HG03103 (cell line): ENCODE measurements at regions not wholly inside any gene's neighbourhood (a gene's known extent, or its start where the extent isn't known, plus 50 kb on each side); places are given as distances from the start of the nearest gene placed in this dataset.

Experiments used
- ATAC-seq: cut with Tn5 transposase; IDR thresholded peaks from one replicate; pipeline ENCODE4 v1.9.1; 2021; ENCODE audit warnings: low read depth; ENCODE audit not compliant: unreplicated experiment

DNA sequence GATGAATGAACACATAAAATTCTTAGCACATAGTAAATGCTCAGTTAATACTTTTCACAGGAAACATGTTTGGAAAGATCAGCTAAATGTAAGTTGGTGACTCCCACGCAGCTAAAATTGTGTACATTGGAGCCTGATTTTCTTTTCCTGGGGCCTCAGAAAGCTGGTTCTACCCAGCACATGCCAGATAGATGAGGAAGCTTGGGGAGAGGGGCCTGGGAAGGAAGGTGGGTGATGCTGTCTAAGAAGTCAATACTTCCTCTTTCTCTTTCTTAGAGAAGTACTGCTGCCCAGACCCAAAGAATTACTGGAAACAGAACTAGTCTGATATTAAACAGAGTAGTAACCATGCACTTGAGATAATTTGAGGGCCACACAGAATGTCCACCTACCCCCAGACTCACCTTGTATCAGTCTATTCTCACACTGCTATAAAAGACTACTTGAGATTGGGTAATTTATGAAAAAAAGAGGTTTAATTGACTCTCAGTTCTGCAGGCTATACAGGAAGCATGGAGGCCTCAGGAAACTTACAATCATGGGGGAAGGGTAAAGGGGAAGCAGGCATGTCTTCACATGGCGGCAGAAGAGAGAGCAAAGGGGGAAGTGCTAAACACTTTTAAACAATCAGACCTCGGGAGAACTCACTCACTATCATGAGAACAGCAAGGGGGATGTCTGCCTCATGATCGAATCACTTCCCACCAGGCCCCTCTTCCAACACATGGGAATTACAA, 123.3 kb upstream of the MED13L start:
- no peak for ATAC-seq

DNA sequence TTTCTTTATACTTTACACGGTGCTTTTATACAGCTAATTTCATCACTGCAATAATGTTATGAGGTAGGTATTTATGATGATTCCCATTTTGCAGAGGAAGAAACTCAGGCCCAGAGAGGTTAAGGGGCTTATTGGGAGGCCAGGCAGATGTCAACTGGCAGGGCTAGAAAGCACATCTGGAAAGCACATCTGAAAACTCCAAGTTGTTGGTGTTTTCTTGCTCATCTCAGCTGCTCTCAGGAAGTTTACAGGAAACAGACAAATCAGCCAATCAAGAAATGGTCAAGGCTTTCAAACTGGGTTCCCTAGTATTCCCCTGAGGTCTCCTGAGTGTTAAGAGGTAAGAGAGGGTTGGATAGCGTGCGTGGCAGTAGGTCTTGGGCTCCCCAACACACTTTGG, 124.1 kb upstream of the MED13L start:
- ATAC-seq = no peak

DNA sequence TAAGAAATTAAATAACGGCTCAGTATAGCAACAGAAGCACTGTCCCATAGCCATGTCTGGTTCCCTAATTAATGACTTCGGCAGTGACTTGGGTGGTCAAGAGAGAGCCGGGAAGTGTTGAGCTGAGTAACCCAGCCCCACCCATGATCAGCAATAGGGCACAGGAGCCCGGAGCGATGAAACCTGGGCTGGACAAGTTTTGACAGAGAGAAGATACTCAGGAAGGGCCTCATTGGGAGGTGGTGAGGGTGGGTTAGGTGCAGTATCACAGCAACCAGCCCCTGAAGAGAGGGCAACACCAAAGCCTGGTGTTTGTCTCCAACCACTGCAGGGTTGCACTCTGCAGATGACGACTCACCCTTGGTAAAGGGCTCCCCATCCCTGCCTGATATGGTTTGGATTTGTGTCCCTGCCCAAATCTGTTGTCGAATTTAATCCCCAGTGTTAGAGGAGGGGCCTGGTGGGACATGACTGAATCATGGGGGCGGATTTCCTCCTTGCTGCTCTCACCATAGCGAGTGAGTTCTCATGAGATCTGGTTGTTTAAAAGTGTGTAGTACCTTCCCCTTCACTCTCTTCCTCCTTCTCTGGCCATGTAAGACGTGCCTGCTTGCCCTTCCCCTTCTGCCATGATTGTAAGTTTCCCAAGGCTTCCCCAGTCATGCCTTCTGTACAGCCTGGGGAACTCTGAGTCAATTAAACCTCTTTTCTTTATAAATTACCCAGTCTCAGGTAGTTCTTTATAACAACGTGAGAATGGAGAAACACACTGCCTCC, 124.9 kb upstream of the MED13L start:
- ATAC-seq = no peak

DNA sequence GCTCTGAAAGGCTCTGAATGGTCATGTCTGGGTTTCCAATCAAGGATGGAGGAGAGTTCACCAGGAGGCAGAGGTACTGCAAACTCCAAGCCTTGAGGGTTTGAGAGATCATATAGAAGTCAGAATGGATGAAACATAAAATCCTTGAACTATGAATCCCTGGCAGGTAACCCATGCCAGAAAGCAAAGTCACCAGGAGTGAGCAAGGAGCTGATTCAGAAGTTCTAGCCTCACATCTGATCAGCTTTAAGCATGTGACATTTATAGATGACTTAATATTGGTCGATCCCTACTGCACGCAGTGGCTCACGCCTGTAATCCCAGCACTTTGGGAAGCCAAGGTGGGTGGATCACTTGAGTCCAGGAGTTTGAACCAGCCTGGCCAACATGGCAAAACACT, 126.1 kb upstream of the MED13L start:
- no peak for ATAC-seq

DNA sequence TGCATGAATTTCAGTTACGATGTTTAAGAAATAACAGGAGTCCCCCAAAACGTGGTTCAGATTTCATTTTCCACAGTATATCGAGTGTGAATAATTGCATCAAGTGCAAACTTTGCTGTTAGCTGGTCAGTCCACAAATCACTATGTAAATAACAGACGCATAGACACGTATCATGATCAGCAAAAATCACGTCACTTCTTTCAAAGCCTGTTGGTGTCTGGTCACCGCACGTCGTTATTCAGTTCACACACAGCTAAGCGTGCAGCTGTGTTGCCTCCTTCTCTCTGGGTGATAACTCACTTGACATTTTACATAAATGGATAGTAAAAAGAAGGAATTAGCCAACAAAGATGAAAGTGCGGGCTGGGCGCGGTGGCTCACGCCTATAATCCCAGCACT, 126.8 kb upstream of the MED13L start:
- no peak for ATAC-seq

DNA sequence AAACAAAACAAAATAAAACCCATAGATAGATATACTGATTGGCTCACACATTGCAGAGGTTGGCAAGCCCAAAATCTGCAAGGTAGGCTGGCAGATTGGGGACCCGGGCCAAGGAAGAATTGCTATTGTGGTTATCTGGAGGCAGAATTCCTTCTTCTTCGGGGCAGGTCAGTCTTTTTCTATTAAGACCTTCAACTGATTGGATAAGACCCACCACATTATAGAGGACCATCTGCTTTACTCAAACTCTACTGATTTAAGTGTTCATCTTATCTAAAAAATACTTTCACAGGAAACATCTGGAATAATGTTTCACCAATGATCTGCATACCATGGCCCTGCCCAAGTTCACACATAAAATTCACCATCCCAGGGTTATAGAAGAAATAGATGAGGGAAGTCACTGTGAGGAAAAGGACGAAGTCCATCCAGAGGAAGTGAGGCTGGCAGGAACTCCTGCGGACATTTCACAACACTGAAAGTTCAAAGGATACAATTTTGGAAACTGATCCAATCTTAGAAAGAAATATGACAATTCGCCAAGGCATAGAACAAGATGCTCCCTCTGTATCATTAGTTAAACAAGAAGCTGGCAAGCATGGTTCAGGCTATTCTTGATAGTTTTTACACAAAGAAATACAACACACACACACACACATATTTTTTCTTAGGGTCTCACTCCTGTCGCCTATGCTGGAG, 127.6 kb upstream of the MED13L start:
- no peak for ATAC-seq

DNA sequence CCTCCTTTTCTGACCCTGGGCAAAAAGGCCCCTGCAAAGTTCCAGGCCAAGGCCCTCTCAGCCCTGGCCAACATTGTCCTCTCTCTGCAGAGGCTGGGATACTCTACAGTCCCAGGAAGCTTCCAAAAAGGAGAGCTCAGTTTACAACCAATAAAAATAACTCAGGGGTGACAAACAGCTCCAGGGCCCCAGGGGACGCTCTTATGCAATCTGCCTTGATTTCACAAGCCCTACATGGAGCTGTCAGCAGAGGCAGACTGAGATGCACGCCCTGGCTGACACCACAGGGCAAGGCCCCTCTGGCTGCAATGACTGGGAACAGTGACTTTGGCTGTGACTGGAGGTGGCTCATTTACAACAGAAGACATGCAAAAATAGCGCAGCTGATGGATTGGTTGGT, 129.0 kb upstream of the MED13L start:
- no peak for ATAC-seq

DNA sequence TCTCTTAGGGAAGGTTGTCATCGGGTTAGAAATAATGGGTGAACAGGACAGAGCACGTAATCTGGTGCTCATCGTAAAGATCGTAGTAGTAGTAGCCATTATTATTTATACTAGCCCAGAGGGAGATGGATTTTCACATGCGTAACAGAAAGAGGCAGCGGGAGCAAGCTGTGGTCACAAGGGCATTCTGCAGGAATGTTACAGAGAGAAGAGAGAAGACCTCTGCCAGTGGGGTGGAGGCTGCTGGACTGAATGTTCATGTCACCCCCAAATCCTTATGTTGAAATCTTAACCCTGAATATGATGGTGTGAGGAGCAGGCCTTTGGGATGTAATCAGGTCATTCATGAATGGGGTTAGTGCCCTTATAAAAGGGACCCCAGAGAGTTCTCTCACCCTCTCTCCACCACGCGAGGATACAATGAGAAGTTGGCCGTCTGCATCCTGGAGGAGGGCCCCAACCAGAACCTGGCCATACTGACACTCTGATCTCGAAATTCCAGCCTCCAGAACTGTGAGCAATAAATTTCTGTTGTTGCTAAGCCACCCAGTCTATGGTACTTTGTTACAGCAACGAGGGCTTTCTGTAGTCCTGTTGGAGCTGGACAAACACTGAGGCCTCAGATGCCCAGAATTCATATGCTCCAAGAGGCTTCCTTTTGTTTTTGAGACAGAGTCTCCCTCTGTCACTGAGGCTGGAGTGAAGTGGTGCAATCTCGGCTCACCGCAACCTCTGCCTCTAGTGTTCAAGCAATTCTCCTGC, 131.2 kb upstream of the MED13L start:
- ATAC-seq = no peak

DNA sequence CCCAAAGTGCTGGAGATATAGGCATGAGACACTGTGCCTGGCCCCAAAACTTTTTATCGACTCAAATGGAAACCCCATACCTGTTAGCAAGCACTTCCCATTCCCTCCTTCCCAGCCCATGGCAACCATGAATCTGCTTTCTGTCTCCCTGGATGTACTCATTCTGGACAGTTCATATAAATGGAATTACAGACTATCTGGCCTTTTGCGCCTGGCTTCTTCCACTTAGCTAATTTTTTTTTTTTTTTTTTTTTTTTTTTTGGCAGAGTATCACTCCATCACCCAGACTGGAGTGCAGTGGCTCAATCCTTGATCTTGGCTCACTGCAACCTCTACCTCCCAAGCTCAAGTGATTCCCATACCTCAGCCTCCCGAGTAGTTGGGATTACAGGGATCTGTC, 134.5 kb upstream of the MED13L start:
- ATAC-seq = no peak

DNA sequence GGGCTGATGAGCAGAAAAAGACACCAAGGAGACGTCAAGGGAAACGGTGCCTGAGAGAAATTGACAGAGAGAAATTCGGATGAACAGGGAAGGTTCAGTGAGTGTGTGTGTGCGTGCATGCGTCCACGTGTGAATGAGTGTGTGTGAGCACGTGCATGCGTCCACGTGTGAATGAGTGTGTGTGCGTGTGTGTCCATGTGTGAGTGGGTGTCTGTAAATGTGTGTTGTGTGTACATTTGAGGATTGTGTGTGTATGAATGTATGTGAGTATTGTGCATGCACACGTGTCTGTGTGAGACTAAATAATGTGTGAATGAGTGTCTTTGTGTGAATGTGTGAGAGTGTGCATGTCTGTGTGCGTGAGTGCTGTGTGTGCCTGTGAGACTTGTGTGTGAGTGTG, 137.4 kb upstream of the MED13L start:
- no peak for ATAC-seq

DNA sequence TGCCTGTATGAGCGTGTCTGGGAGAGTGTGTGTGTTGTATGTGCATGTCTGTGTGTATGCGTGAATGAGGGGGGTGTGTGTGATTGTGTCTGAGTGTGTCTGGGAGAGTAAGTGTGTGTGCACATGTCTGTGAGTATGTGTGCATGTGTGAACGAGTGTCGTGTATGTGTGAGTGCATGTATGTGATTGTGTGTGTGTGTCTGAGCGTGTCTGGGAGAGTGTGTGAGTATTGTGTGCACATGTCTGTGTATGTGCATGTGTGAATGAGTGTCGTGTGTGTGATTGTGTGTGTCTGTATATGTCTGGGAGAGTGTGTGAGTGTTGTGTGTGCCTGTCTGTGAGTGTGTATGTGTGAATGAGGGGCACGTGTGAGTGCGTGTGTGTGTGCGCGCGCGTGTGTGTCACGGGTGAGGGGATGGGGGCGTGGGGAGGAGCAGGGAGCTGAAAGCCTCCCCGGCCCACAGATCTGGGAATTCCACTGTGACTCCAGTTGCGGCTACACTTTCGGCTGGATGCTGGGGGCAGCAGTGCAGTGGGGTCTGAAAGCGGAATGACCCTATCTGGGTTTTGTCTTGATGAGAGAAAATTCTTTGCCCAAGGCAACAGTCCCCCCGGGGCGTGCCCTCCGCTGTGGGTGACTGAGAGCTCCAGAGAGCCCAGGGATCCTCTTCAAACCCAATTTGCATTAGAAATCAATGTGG, 138.1 kb upstream of the MED13L start:
- no peak for ATAC-seq

DNA sequence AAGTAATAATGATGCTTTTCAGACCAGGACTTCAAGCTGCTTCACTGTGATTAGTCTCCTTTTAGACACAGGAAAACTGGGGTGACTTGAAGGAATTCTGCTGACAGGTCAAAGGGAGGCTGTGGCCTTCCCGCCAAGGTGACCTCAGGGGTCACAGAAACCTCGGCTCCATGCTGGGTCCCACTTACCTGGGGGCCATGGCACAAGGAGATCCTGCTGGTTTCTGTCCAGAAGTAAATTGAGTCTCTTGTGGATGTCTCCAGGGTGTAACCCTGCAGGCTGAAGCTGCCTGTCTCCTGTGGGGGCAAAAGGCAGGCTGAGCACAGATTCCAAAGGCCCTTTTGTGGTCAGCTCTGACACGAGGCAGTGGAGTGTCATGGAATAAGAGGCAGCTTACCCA, 138.7 kb upstream of the MED13L start:
- no peak for ATAC-seq

DNA sequence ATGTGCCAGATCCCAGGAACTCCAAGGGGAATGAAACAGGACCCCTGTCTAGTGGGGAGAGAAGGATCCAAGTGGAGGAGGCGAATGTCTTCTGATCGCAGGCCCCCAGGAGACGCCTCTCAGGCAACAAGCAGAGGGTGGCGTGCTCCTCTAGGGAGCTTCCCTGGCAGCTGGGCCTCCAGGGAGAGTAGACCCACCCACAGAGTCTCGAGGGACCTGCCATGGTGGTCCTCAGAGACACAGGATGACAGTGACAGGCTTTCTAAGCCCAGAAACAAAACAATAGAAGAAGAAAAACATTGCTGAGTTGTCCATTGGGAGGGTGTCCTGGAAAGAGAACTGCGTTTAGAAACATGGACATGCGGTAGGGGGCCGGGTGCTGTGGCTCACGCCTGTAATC, 140.6 kb upstream of the MAP1LC3B2 start:
- ATAC-seq = no peak

DNA sequence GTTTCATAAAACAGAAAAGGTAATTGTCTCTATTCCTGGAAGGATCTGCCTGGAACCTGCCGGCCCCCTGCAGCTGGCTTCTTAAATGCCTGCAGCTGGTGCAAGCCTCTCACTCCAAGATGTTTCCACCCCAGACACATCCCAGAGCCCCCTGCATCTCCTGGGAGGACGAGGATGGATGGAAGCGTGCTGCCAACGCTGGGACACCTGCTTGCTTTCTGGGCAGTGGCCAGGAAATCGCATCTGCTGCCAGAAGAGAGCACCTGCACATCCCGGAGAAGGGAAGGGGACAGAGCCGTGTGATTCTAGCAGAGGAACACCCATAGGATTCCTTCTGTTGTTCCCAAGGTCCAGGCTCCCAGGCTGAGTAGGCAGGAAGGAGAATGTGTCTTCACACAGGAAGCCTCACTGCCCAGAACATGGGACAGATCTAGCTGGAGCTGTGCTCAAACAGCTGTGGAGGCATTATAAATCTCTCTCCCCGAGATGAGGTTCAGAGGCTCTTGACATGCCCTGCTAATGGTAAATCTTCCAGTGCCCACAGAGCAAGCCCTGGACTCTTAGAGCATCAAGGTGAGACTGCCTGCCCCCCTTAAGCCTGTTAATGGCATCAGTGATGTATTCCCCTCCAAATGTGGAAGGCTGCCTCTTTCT, 138.8 kb upstream of the MAP1LC3B2 start:
- ATAC-seq = no peak

DNA sequence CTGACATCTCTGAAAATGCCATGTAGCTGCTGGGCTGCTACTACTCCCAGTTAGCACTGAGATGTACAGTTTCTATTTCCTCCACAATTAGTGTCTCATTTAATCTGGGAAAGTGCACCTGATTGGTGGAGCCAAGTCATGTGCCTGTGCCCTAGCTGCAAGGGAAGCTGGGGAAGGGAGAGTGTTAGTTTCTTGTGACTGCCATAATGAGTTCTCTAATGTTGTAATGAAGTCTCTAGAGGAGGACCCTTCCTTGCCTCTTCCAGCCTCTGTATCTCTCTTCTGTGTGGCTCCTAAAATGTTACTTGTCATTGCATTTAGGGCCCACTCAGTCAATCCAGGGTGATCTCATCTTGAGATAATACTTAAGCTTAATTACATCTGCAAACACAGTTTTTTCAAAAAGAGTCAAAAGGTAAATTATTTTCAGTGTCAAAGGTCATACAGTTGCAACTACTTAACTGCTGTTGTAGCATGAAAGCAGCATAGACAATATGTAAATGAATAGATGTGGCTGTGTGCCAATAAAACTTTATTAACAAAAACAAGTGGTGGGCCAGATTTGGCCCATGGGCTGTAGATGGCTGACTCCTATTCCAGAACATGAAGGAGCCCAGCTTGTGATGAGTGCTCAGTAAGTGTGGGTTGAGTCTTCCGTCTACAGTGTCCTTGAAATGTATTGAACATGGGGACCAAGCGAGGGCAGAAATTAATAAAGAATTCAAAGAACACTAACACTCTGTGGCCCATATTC, 137.2 kb upstream of the MAP1LC3B2 start:
- no peak for ATAC-seq

DNA sequence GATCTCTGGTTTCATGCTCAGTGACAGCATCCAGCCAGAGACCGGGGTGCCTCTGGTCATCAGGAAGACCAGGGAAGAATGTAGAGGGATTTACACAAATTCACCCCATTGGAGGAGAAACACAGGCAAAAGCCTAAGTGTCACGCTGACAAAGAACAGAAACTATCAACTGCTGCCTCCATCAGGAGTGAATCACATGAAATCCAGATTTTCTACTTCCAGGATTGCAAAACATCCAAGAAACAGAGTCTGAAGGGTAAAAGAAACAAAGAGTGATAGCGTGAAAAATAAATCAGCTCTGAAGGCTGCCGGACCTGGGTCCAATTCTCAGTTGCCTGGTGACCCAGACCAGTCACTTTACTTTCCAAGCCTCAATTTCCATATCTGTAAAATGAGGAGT, 136.1 kb upstream of the MAP1LC3B2 start:
- no peak for ATAC-seq

DNA sequence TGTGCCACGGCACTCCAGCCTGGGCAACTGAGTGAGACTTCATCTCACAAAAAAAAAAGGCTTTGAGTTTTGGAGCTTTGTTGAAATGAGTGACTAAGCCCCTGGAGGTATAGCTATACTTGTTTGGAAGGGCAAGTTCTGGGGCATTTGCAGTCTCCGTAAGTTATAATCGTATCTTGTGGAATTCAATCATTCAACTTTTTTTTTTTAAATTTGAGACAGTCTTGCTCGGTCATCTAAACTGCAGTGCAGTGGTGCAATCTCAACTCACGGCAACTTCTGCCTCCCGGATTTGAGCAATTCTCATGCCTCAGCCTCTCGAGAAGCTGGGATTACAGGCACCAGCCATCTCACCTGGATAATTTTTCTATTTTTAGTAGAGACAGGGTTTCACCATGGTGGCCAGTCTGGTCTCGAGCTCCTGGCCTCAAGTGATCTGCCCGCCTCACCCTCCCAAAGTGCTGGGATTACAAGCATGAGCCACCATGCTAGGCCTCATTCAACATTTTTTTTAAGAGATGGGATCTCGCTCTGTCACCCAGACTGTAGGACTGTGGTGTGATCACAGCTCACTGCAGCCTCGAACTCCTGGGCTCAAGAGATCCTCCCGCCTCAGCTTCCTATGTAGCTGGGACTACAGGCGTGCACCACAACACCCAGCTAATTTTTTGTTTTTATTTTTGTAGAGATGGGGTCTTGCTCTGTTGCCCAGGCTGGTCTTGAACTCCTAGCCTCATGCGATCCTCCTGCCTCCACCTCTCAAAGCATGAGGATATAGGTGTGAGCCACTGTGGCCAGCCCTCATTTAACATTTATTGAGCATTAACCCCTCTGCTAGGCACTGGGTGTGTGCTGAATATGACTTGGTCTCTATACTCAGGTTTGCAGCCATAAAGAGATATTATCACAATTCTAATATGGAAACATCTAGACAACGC, 133.7 kb upstream of the MAP1LC3B2 start:
- no peak for ATAC-seq
